ENCODE measurements at regions not wholly inside any gene's neighbourhood (a gene's known extent, or its start where the extent isn't known, plus 50 kb on each side); places are given as distances from the start of the nearest gene placed in this dataset.

- DNase-seq (ENCODE audit: low spot score), result no peak
Measured at GRCh38 chr5:74258314-74258665, 382.2 kb downstream of the ENC1 start.

DNA sequence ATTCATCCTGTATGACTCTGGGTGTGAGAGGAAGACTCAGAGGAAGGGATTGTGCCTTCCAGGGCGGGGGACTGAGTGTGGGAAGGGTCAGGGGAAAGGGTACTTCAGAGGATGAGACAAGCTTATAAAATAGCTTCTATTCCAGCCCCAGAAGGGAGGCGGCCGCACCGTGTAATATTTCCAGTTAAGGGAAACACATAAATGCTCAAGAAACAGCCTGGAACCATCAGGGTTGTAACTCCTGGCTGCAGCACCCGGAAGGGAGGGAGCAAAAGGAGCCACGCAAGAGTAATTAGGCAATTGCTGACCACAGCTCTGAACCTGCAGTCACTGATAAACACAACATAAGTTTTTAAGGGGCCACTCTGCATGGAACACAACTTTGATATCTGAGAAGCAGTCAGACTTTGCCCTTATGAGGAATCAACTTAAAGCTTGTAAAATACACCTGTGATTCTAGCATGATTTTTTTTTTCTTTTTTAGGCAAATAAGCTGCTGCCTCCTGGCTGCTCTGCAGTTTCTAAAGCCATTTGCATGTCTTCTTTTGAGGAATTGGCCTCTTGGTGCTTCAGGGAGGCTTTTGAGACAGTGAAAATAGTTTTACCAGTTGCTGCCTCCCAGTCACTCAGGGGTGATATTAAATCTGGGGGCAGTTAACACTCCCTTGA is 382.7 kb downstream of the ENC1 start:
- DNase-seq (ENCODE audit: low spot score), result no peak

DNA sequence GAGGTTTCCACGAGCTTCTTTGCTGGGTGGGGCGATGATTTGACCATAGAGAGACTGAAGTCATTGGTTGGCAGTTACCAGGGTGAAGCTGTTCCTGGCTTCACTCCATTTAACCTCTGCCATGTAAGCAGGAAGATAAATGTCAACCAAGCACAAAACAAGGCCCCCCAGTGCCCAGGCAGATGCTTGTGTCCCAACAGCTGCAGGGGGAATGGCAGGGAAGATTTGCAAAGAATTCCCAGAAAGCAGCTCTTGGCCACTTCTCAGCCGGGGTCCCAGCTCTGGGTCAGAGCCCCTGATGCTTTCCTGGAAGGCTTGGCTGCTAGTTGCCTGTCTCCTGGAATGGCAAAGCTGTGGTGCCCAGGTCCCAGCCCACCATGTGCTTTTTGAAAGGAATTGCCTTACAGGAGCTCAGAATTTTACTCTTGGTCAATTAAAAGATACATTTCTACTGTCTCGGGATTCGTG is 383.4 kb downstream of the ENC1 start:
- DNase-seq (ENCODE audit: low spot score), result no peak

- no peak for DNase-seq (ENCODE audit: low spot score)
Measured at GRCh38 chr5:74255692-74256392, 384.7 kb downstream of the ENC1 start.

GRCh38 chr5:74254257-74254656 is 386.3 kb downstream of the ENC1 start:
- DNase-seq (ENCODE audit: low spot score), result no peak

DNA sequence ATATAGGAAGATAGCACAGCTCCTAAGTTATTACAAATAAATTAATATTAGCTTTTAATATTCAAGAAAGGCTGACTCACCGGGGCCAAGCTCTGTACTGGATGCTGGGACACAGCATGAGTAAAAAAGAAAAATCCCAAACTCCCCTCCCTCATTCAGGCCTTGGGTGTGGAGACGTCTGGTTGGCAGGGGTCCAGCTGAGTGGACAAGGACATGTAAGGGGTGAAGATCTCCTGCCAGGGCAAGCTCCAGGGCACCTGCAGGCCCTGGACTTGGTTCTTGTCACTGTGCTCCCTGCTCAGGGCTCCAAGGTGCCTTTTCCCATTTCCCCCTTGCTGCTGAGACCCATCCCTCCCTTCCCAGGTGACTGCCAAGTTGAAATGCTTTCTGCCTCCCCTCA is 388.5 kb downstream of the ENC1 start:
- DNase-seq (ENCODE audit: low spot score), result no peak

GRCh38 chr5:74251141-74252035 is 389.1 kb downstream of the ENC1 start:
- no peak for DNase-seq (ENCODE audit: low spot score)

GRCh38 chr5:74250304-74251102 is 390.0 kb downstream of the ENC1 start:
- no peak for DNase-seq (ENCODE audit: low spot score)

DNA sequence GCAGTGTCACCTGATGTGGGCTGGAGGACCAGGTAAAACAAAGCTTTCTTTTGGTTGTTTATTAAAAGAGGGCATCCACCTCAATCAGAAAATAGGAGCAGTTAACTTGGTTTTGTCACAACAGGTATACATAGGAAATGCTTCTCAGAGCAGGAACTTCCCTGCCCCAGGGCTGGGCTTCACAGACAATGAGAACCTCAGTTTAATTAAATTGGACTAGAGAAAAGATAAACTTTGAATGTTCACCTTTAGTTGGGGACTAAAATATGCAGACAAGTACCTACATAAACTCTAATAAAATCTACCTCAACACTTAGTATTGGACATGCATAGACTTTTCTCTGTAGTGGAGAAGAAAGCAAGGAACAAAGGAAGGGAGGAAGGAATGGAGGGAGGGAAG is 392.0 kb downstream of the ENC1 start:
- DNase-seq (ENCODE audit: low spot score), result no peak

- DNase-seq (ENCODE audit: low spot score), result no peak
Measured at GRCh38 chr5:74244406-74244805, 396.1 kb downstream of the ENC1 start.

DNA sequence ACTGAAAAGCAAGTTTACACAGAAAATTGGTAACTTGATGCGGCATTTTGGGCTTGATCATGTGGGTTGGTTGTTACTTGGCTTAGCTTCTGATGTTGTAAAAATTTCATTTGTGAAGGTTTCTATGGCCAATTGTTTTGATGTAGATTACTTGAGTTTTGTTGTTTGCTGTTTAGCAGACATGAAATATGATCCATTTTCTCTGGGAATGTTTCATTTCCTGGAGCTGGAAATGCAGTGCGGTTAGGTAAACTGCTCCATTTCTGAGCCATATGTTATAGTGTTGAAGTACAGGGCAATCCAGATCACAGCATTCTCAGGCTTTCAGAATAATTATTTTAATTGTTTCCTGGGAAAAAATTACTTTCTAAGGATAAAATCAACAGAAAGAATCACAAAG is 396.9 kb downstream of the ENC1 start:
- no peak for DNase-seq (ENCODE audit: low spot score)

GRCh38 chr5:74242516-74242915 is 398.0 kb downstream of the ENC1 start:
- no peak for DNase-seq (ENCODE audit: low spot score)

DNA sequence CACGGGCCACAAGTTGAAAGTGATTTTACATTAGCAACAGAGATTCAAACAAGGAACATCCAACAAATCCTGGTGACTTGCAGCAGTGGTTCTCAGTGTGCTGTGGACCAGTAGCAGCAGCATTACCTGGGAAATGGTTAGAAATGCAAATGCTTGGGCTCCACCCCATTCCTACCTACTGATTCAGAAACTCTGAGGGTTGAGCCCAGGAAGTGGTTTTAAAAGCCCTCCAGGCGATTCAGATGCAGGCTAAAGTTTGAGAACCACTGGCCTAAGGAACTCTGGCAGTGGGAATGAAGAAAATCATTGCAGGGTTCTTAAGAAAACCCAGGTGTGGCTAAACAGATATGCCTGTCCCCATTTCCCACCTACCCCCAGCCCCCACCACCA is 398.8 kb downstream of the ENC1 start:
- no peak for DNase-seq (ENCODE audit: low spot score)

DNA sequence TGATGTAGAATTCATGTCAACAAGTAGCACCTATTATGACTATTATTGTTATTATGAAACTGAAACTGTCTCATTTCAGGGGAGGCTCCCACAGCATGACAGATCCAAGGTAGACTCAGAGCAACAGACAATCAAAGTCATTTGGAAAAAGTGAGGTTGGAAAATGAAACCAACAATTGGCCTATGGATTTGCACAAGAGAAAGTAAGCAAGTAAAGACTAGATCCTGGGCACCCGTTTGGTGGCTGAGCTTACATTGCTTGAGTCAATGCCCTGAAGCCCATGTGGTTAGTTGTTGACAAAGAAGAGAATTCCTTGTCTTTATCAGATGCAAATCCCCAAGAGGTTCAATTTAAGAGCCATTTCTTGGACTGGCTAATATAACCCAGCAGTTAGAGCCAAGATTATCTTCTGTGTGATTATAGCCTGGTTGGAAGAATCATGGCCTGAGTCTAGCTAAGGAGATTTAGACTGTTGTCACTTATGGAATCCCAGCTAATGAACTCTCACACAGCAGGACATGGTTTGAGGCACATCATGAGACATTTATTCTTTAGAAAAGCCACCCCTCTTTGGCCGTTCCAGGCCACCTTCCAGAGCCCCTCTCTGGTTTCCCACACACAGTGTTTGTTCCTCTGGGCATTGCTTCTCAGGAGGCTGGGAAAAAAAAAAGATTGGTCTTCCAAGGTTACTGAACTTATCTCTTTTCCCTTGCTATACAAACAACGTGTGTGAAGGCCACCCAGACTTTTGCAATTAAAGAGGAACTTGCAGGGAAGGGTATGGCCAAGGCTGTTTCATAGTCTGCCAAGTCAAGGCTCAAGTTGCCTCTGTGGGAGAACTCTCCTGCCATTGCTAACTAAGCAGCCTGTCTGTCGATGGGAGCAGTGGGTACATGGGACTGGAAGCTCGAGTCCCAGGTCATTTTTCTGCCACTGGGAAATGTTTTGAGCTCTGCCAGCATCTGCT is 399.5 kb downstream of the ENC1 start:
- no peak for DNase-seq (ENCODE audit: low spot score)

GRCh38 chr5:74239261-74239660 is 401.3 kb downstream of the ENC1 start:
- DNase-seq (ENCODE audit: low spot score), result no peak

GRCh38 chr5:74237571-74238145 is 402.9 kb downstream of the ENC1 start:
- DNase-seq (ENCODE audit: low spot score), result no peak

- DNase-seq (ENCODE audit: low spot score), result no peak
Measured at GRCh38 chr5:74235552-74235951, 405.0 kb downstream of the ENC1 start.

GRCh38 chr5:74233571-74233970 is 407.0 kb downstream of the ENC1 start:
- DNase-seq (ENCODE audit: low spot score), result no peak

GRCh38 chr5:74233091-74233490 is 407.4 kb downstream of the ENC1 start:
- no peak for DNase-seq (ENCODE audit: low spot score)

DNA sequence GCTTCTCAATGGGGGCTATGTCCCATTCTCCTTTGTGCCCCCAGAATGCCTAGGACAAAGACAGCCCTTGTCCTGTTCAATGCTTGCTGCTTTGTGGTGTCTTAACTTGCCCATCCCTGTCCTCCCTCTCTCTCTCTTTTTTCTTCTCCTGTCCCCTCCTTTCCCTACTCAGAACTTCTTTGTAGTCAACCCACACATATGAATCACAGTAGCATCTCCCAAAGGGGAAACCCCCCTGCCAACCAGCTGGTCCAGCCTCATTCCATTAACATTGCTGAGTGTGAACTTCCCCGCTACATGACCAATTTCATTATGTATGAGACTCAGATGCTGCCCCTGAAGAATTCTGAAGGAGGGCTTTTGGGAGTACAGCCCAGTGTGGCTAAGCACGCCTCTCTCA is 408.3 kb downstream of the ENC1 start:
- no peak for DNase-seq (ENCODE audit: low spot score)

- DNase-seq (ENCODE audit: low spot score), result no peak
Measured at GRCh38 chr5:74231697-74232096, 408.8 kb downstream of the ENC1 start.
